ENCODE measurements at regions not wholly inside any gene's neighbourhood (a gene's known extent, or its start where the extent isn't known, plus 50 kb on each side); places are given as distances from the start of the nearest gene placed in this dataset.

DNA sequence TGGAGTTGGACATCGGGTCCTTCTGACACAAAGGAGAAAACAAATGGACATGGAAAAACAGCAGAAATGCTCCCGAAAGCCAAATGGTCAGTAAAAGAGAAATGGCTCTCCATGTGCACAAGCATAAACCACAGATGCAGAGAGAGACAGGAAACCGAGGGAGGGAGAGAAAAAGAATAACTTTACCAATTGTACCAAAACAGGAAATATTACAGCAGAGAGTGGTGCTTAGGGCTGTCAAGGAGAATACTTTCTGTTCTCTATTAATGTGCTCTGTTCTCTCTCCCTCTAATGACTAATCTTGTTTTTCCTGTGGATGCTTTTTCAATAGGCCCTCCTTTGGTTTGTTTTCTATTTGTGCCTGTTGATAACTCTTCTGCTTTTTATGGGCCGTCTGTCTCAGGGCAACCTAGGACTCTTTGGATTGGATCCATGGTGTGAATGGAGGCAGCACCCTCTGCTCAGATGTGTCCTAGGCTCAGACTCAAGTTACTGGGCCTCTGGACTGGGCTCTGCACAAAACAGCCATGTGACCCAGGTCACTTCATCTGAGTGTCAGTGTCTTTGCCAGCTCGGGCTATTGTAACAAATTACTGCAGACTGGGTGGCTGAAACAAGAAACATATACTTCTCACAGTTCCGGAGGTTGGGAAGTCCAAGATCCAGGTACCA, 663.0 kb downstream of the NPHP4 start:
- H3K9me3 ChIP-seq = no peaks in the 10 kb centered on the region
- in situ Hi-C loops (cut with MboI; ENCODE audit: low sequenced_read_pairs in 4 of 4) = no loop called here
- H3K27me3 ChIP-seq = no peaks in the 10 kb centered on the region
- H3K36me3 ChIP-seq = no peaks in the 10 kb centered on the region
- intact Hi-C loops (cut with DNase I; ENCODE audit: low total_unique reads) = no loop called here
- H3K4me3 ChIP-seq = no peak overlapping the region
- no peaks in the 10 kb centered on the region for H3K4me1 ChIP-seq
- no peak overlapping the region for H3K27ac ChIP-seq
- DNase-seq (no peak), ATAC-seq (no peak)
- TF ChIP-seq, protein P1, sequence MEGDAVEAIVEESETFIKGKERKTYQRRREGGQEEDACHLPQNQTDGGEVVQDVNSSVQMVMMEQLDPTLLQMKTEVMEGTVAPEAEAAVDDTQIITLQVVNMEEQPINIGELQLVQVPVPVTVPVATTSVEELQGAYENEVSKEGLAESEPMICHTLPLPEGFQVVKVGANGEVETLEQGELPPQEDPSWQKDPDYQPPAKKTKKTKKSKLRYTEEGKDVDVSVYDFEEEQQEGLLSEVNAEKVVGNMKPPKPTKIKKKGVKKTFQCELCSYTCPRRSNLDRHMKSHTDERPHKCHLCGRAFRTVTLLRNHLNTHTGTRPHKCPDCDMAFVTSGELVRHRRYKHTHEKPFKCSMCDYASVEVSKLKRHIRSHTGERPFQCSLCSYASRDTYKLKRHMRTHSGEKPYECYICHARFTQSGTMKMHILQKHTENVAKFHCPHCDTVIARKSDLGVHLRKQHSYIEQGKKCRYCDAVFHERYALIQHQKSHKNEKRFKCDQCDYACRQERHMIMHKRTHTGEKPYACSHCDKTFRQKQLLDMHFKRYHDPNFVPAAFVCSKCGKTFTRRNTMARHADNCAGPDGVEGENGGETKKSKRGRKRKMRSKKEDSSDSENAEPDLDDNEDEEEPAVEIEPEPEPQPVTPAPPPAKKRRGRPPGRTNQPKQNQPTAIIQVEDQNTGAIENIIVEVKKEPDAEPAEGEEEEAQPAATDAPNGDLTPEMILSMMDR (IDR thresholded peaks at IDR 0.05 in 4 of 5, conservative IDR thresholded peaks at IDR 0.05 in 1 of 5) = no peak
- no peak for TF ChIP-seq POLR2A (IDR thresholded peaks at IDR 0.05)

DNA sequence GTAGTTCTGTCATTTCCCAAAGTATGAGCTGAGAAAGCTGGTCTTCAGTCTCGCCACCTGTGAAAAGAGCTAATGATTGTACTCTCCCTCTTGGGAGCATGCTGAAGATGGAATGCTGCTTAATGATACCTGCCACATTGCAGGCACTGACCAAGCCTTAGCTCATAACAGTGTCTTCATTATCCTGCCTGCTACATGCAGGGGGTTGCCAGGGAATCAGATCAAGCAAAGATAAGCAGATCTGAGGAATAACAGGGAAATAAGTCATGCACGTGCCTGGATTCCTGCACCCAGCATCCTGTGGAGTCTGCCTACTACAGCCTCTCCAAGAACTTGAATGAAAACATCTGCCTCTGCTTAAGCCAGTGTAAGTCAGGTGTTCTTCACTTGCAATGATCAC, 667.3 kb downstream of the NPHP4 start:
- no peak overlapping the region for H3K4me3 ChIP-seq
- no peak for TF ChIP-seq POLR2A (IDR thresholded peaks at IDR 0.05)
- TF ChIP-seq, protein P1 (IDR thresholded peaks at IDR 0.05 in 4 of 5, conservative IDR thresholded peaks at IDR 0.05 in 1 of 5) = no peak
- no peaks in the 10 kb centered on the region for H3K4me1 ChIP-seq
- no peak for DNase-seq
- no peaks in the 10 kb centered on the region for H3K36me3 ChIP-seq
- no peaks in the 10 kb centered on the region for H3K27me3 ChIP-seq
- H3K27ac ChIP-seq = no peak overlapping the region
- H3K9me3 ChIP-seq = no peaks in the 10 kb centered on the region
- intact Hi-C loops (cut with DNase I; ENCODE audit: low total_unique reads) (no loop called here), in situ Hi-C loops (cut with MboI; ENCODE audit: low sequenced_read_pairs in 4 of 4) (no loop called here)
- ATAC-seq = no peak

DNA sequence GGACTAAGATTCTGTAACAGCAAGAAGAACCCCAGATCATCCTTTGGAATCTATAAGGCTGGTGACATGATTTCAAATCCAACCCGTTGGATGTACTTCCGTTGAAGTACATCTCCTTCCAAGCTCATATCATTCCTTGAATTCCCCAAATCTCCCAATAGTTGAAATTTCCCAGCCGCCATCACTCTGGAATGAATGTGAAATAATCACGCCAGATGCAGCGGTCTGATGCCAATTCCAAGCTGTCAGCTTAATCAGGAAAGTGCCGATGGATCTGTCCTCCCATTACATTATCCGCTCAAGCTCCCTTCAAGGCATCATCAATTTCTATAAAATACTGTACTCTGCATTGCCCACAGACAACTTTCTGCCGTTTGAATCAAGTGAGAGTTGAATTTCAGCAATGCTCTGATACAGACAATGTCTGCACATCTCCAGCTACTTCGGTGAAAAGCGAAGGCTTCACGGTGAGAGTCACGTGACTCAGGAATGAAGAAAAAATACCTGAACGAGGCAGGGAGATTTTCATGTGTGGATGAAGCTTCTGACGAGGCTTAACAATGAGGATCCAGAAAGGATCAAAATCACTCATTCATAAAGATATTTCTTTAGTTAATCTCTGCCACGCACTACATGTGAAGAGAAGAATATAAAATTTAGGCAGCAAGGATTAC, 663.9 kb downstream of the AJAP1 start:
- no peak overlapping the region for H3K4me3 ChIP-seq
- no peak for TF ChIP-seq POLR2A (IDR thresholded peaks at IDR 0.05)
- TF ChIP-seq, protein P1 (IDR thresholded peaks at IDR 0.05 in 4 of 5, conservative IDR thresholded peaks at IDR 0.05 in 1 of 5) = no peak
- no peaks in the 10 kb centered on the region for H3K4me1 ChIP-seq
- ATAC-seq (no peak), DNase-seq (no peak)
- no peaks in the 10 kb centered on the region for H3K27me3 ChIP-seq
- no peaks in the 10 kb centered on the region for H3K36me3 ChIP-seq
- no peak overlapping the region for H3K27ac ChIP-seq
- in situ Hi-C loops (cut with MboI; ENCODE audit: low sequenced_read_pairs in 4 of 4) (no loop called here), intact Hi-C loops (cut with DNase I; ENCODE audit: low total_unique reads) (no loop called here)
- no peaks in the 10 kb centered on the region for H3K9me3 ChIP-seq

DNA sequence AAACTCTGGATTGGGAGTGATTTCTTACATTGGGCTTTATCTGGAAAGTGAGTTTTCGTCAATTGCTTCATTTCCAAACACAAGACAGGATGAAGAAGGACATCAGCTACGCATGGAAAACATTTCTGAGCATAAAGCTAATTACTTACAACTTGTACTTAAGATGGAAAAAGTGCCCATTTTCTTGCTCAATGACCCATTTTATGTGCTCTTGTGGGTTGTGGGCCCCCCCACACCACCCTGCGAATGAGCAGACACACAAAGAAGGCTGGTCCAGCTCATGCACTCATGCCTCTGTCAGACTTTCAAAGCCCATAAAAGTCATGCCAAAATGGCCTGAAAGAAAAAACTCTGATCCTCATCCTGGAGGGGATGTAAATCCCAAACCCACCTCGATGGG, 663.0 kb downstream of the AJAP1 start:
- no peak overlapping the region for H3K4me3 ChIP-seq
- H3K27me3 ChIP-seq = no peaks in the 10 kb centered on the region
- H3K9me3 ChIP-seq = no peaks in the 10 kb centered on the region
- DNase-seq (no peak), ATAC-seq (no peak)
- no peaks in the 10 kb centered on the region for H3K4me1 ChIP-seq
- in situ Hi-C loops (cut with MboI; ENCODE audit: low sequenced_read_pairs in 4 of 4) (no loop called here), intact Hi-C loops (cut with DNase I; ENCODE audit: low total_unique reads) (no loop called here)
- no peak for TF ChIP-seq POLR2A (IDR thresholded peaks at IDR 0.05)
- TF ChIP-seq, protein P1 (IDR thresholded peaks at IDR 0.05 in 4 of 5, conservative IDR thresholded peaks at IDR 0.05 in 1 of 5) = no peak
- H3K36me3 ChIP-seq = no peaks in the 10 kb centered on the region
- no peak overlapping the region for H3K27ac ChIP-seq

Measured in gastrocnemius medialis (tissue), 4 donors.